ENCODE measurements at regions not wholly inside any gene's neighbourhood (a gene's known extent, or its start where the extent isn't known, plus 50 kb on each side); places are given as distances from the start of the nearest gene placed in this dataset.

DNA sequence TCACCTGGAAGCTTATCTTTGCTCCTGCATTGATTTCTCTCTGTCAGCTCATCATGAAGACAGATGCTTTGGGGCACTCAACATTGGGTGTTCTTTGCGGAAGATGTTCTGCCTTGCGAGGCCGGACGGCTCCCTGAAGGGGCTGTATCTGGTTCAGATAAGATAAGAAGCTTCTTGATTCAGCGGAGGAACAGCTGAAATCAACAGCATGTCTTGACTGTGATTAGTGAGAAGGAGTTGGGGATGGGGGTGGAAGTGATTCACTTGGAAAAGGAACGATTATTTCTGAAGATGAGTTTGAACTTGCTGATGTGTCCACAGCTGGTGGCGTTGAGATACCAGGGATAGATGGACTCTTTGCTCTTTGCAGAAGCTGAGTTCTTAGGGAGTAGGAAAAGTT is 126.9 kb upstream of the WSCD1 start:
- Mint-ChIP-seq H3K9me3 (ENCODE audit: low read depth) (no peaks in the 10 kb centered on the region), H3K4me1 (ENCODE audit: low read depth) (no peaks in the 10 kb centered on the region), H3K36me3 (ENCODE audit: low read depth) (no peaks in the 10 kb centered on the region), H3K27ac (ENCODE audit: unreplicated experiment) (no peak overlapping the region), H3K27me3 (ENCODE audit: low read depth) (peaks cover 30% of the 10 kb centered on the region), H3K4me3 (ENCODE audit: unreplicated experiment) (no peak overlapping the region)
- TF ChIP-seq, protein P1, sequence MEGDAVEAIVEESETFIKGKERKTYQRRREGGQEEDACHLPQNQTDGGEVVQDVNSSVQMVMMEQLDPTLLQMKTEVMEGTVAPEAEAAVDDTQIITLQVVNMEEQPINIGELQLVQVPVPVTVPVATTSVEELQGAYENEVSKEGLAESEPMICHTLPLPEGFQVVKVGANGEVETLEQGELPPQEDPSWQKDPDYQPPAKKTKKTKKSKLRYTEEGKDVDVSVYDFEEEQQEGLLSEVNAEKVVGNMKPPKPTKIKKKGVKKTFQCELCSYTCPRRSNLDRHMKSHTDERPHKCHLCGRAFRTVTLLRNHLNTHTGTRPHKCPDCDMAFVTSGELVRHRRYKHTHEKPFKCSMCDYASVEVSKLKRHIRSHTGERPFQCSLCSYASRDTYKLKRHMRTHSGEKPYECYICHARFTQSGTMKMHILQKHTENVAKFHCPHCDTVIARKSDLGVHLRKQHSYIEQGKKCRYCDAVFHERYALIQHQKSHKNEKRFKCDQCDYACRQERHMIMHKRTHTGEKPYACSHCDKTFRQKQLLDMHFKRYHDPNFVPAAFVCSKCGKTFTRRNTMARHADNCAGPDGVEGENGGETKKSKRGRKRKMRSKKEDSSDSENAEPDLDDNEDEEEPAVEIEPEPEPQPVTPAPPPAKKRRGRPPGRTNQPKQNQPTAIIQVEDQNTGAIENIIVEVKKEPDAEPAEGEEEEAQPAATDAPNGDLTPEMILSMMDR (IDR thresholded peaks at IDR 0.05): no peak
- peak; percentile 21 for DNase-seq (ENCODE audit: low spot score)

DNA sequence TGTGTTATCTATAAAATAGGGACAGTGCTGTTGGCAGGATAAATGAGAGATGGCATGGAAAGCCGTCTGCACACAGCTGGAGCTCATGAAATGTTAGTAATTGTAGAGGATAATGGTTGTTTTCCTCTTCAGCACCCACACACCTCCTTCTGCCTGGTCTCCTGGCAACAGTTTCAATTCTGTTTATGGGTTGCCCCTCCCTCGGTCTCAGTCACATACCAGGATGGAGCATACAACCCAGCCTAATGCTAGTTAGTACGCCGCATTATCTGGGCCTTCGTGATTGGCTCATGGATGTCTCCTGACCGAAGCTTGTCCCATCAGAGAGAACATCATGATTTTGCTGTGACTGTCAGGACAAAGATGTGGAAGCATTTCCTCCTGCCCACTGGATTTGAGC is 126.2 kb upstream of the WSCD1 start:
- no peak overlapping the region for H3K4me3 Mint-ChIP-seq (ENCODE audit: unreplicated experiment)
- no peak for DNase-seq (ENCODE audit: low spot score)
- H3K36me3 Mint-ChIP-seq (ENCODE audit: low read depth): no peaks in the 10 kb centered on the region
- H3K9me3 Mint-ChIP-seq (ENCODE audit: low read depth): peaks cover 3% of the 10 kb centered on the region
- peaks cover 34% of the 10 kb centered on the region for H3K27me3 Mint-ChIP-seq (ENCODE audit: low read depth)
- no peak overlapping the region for H3K27ac Mint-ChIP-seq (ENCODE audit: unreplicated experiment)
- TF ChIP-seq, protein P1 (IDR thresholded peaks at IDR 0.05): no peak
- no peaks in the 10 kb centered on the region for H3K4me1 Mint-ChIP-seq (ENCODE audit: low read depth)

DNA sequence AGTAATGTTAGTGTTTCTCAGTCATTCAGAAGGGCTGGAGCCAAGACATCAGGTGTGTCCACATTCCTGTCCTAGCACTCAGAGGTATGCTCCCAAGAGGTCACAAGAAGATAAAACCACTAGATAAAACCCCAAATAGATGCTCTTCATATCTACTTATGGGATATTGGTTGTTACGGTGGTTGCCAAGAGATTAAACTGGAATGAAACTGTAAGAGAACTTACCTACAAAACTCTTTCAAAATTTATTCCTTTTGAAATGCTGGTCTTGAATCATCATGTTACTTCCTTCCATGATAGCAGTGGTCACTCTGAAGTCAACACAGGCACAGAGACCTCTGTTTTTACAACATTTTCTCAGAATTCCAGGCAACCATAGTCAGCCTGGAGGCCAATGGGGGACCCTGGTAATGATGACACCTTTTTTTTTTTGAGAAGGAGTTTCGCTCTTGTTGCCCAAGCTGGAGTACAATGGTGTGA is 122.4 kb upstream of the WSCD1 start:
- Mint-ChIP-seq H3K27ac (ENCODE audit: unreplicated experiment) (no peak overlapping the region), H3K36me3 (ENCODE audit: low read depth) (no peaks in the 10 kb centered on the region), H3K4me3 (ENCODE audit: unreplicated experiment) (no peak overlapping the region), H3K4me1 (ENCODE audit: low read depth) (no peaks in the 10 kb centered on the region), H3K27me3 (ENCODE audit: low read depth) (peaks cover 30% of the 10 kb centered on the region), H3K9me3 (ENCODE audit: low read depth) (peaks cover 3% of the 10 kb centered on the region)
- DNase-seq (ENCODE audit: low spot score): no peak
- TF ChIP-seq, protein P1 (IDR thresholded peaks at IDR 0.05): no peak

DNA sequence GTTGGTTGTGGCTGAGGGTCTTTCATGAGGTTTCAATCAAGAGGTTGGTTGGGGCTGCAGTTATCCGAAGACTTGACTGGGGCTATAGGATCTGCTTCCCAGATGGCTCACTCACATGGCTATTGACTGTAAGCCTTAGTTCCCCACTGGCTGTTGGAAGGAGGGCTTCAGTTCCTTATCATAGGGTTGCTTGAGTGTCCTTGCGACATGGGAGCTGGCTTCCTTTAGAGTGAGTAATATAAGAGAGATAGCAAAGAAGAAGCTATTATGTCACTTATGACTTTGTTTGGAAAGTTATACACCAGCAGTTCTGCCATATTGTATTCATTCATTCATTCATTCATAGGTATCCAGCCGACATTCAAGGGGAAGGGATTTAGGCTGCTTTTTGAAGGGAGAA is 121.4 kb upstream of the WSCD1 start:
- no peak overlapping the region for H3K27ac Mint-ChIP-seq (ENCODE audit: unreplicated experiment)
- no peak overlapping the region for H3K4me3 Mint-ChIP-seq (ENCODE audit: unreplicated experiment)
- no peaks in the 10 kb centered on the region for H3K4me1 Mint-ChIP-seq (ENCODE audit: low read depth)
- peaks cover 3% of the 10 kb centered on the region for H3K9me3 Mint-ChIP-seq (ENCODE audit: low read depth)
- H3K27me3 Mint-ChIP-seq (ENCODE audit: low read depth): peaks cover 21% of the 10 kb centered on the region
- no peaks in the 10 kb centered on the region for H3K36me3 Mint-ChIP-seq (ENCODE audit: low read depth)
- no peak for DNase-seq (ENCODE audit: low spot score)
- TF ChIP-seq, protein P1 (IDR thresholded peaks at IDR 0.05): no peak

DNA sequence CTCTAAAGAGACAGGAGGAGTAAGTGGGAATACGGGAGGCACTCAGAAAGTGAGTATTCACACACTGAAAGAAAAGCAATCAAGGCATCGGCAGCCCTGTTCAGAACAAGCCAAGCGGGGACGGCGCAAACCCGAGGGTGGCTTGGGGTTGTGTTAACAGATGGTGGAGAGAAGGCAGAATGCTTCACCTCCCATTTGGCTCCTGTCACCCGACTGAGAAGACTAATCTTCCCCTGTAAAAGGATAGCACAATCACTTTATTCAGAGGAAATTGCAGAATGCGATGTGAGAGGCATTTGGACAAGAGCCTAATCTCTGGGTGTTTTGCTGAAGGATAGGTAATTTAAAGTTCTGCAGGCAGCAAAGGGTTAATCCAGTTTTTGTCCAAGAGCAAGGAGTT is 119.3 kb upstream of the WSCD1 start:
- Mint-ChIP-seq H3K4me3 (ENCODE audit: unreplicated experiment) (no peak overlapping the region), H3K4me1 (ENCODE audit: low read depth) (no peaks in the 10 kb centered on the region), H3K36me3 (ENCODE audit: low read depth) (peaks cover 3% of the 10 kb centered on the region), H3K27me3 (ENCODE audit: low read depth) (peaks cover 18% of the 10 kb centered on the region), H3K27ac (ENCODE audit: unreplicated experiment) (no peak overlapping the region), H3K9me3 (ENCODE audit: low read depth) (peaks cover 13% of the 10 kb centered on the region)
- TF ChIP-seq, protein P1 (IDR thresholded peaks at IDR 0.05): no peak
- DNase-seq (ENCODE audit: low spot score): peak; percentile 37
